Inflammatory macrophage treated with lipopolysaccharide for 4 hours (primary cell): ENCODE measurements at regions not wholly inside any gene's neighbourhood (a gene's known extent, or its start where the extent isn't known, plus 50 kb on each side); places are given as distances from the start of the nearest gene placed in this dataset.
"Not testable (repeated sequence)": the region's sequence is repeated elsewhere in the genome, so short reads cannot be mapped to it uniquely, and the experiment has no call there.

ENCODE experiments used
- DNase-seq: peaks from one replicate; pipeline ENCODE4 v3.0.0-alpha.2; 2020

- DNase-seq, result no peak
These were observed 76.1 kb downstream of the C9orf50 start for GRCh38 chr9:129544761-129545160.

DNA sequence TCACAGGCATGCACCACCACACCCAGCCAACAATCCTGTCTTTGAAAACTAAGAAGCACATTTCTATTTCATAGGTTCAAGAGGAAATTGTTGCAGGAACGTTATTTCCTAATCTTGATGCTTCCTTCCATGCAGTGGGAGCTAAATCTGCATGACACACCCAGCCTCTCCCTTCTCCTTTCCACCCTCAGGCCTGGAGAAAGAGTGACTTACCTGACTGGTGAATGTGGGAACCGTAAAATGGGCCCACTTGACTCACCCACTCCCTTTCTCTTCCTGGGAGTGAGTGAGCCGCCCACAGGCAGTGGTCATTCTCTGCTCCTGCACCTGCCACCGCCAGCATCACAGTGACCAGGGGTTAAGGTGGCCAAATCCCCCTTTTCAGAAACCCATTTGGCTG is 78.2 kb downstream of the C9orf50 start:
- peak; percentile 50 for DNase-seq

- DNase-seq, result no peak
These were observed 79.6 kb downstream of the C9orf50 start for GRCh38 chr9:129541270-129541669.

DNA sequence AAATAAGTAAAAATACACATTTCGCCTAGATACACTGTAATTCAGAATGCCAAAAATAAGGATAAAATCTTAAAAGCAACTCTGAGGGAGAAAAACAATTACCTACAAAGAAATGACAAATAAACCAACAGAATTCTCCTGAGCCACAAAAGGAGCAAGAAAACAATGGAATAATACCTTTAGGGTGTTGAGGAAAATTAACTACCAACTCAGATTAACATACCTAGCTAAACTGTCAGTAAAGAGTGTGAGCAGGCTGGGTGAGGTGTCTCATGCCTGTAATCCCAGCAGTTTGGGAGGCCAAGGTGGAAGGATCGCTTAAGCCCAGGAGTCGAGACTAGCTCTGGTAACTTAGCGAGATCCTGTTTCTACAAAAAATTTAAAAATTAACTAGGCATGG is 81.5 kb downstream of the C9orf50 start:
- no peak for DNase-seq

DNA sequence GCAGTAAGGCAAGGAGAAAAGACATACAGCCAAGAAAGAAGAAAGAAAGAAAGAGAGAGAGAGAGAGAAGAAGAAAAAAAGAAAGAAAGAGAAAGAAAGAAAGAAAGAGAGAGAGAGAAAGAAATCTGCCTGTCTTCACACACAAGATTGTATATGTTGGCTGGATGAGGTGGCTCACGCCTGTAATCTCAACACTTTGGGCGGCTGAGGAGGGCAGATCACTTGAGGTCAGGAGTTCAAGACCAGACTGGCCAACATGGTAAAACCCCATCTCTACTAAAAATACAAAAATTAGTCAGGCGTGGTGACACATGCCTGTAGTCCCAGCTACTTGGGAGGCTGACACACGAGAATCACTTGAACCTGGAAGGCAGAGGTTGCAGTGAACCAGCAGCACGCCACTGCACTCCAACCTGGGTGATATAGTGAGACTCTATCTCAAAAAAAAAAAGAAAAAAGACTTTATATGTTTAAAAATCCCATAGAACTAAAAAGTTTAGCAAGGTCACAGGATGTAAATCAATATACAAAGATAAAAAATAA is 89.0 kb downstream of the C9orf50 start:
- not testable (repeated sequence) for DNase-seq

DNA sequence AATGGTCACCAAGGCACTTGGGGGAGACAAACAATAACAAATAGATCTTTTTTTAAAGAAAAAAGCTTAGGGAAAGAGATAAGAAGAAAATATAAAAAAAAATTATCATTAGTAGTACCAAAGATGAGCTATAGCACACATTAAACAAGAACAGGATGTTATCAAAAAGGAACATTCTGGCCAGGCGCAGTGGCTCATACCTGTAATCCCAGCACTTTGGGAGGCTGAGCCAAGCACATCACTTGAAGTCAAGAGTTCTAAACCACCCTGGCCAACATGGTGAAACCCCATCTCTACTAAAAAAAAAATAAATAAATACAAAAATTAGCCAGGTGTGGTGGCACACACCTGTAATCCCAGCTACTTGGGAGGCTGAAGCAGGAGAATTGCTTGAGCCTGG is 92.9 kb downstream of the C9orf50 start:
- DNase-seq, result not testable (repeated sequence)

DNA sequence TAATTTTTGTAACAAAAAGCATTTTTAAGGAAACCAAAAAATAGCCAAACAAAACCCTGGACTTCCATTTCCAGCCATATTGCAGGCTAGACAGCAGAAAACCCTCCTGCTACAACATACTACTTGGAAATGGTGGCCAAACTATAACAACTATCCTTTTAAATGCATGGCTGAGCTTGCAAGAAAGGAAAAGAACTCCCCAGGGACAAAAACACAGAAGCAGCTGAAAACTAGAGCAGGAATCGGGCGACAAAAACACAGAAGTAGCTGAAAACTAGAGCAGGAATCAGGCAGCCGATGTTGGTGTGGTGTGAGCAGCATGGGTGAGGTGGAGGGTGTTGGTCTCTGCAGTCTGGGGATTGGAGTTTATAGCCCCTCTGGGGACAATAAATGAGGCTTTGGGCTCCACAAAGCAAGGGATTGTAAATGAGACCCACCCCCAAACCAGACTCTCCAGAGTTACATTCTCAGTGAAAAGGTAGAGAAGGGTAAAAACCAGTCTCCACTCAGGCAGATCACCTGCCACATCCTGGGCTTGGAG is 95.2 kb downstream of the C9orf50 start:
- no peak for DNase-seq

DNA sequence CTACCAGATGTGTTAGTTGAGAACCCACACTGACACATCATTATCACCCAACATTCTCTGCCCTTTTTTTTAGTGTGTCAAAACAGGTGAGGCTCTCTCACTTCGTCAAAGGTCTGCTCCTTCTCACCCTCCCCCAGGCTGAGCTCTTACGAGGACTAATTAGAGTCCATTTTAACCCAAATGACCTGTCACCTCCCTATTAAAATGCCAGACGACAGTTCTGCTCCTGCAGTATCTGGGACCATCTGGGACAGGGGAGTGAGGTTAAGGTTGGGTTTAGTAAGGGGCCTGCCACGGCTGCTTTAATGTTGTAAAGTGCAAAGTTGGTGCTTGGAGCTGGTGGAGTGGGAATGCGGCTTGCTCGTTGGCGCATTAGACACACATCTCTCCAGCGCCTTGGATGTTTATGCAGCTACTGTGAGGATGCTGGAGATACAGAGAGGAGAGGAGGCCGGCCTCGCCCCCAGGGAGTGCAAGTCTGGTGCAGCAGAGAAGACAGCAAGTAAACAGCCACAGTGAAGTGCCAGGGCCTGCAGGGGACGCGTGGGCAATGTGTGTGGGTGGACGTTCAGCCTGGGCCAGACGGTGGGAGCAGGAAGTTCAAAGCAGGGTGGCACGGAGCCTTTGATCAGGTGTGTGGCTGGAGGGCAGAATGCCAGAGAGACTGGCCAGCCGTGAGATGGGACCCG is 96.2 kb downstream of the C9orf50 start:
- DNase-seq, result no peak

GRCh38 chr9:129523943-129524581 is 96.8 kb downstream of the C9orf50 start:
- peak; percentile 40 for DNase-seq

GRCh38 chr9:129522351-129522750 is 98.5 kb downstream of the C9orf50 start:
- no peak for DNase-seq

DNA sequence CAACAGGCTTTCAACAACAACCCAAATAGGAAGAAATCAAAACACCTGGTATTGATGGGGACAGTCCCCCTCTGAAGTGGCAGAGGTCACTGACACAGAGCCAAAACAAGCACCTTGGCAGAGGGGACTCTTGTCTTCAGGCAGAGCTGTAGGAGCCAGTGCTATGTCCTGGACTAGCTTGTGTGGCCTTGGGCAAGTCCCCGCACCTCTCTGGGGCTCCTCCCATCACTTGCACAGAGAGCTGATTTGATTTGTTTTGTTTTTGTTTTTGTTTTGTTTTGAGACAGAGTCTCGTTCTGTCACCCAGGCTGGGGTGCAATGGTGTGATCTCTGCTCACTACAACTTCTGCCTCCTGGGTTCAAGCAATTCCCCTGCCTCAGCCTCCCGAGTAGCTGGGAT is 100.8 kb downstream of the C9orf50 start:
- no peak for DNase-seq

DNA sequence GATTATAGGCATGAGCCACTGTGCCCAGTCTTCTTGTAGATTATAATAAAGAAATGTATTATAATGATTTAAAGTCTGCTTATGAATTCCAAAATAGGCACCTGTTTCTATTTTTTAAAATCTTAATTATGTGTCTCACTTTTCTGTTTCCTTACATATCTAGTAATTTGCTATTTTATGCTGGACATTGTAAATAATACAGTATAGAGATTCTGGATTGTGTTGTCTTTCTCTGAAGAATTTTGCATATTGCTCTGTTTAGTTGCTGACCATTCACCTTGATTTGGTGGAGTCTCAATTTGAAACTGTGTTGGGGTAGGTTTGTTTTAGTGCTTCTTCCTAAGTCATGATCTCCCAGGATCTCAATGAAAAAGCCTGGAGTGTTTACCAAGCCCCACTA is 102.8 kb downstream of the C9orf50 start:
- no peak for DNase-seq

DNA sequence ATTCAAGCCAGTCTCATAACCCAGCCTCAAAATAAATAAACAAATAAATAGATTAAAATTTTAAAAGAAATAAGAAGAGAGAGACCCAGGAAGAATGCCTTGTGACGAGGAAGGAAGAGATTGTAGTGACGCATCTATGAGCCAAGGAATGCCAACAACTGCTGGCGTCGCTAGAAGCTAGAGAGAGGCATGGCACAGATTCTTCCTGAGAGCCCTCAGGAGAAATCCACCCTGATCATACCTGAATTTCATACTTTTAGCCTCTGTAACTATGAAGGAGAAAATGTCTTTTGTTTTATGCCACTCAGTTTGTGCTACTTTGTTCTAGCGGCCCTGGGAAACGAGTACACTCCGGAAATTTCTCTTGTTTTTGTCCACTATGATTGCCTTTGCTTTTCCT is 103.9 kb downstream of the C9orf50 start:
- DNase-seq, result no peak

- DNase-seq, result no peak
These were observed 106.0 kb downstream of the C9orf50 start for GRCh38 chr9:129514891-129515290.

DNA sequence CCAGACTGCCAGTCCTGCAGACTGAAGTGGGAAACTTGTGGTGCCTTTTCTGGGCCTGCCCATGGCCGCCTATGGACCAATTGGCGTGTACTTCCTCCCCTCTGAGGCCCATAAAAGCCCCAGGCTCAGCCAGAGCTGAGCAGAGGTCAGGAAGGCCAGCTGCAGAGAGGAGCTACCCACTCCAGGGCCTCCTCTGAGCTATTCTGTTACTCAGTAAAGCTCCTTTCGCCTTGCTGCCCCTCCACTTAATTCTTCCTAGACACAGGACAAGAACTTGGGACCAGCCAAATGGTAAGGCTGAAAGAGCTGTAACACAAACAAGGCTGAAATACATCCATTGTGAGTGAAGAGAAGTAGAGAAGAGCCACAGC is 106.4 kb downstream of the C9orf50 start:
- no peak for DNase-seq

- DNase-seq, result no peak
These were observed 106.9 kb downstream of the C9orf50 start for GRCh38 chr9:129513856-129514496.

- no peak for DNase-seq
These were observed 107.6 kb downstream of the C9orf50 start for GRCh38 chr9:129513282-129513681.

DNA sequence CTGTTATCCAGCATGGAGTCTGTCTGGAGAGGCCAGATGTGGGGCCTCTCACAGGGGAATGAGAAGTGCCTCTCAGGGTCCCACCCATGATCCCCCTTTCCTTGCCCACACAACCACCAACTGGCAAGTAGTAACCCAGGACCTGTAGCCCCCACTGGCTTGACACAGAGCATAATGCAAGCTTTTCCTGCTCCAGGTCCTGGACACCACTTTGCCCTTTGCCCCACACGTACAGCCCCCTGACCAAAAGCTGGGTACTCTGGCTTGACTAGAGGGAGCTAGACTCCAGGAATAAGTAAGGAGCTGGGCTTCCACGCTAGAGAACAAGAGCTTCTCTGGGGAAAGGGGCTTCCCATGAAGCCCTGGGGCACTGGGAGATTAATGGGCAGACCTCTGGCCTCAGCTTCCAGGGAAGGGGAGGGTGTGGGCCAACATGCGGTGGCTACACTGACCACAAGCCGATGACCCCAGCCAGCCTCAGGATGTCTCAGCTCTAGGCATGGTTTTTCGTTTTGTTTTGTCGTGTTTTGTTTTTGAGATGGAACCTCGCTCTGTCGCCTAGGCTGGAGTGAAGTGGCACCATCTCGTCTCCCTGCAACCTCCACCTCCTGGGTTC is 109.5 kb downstream of the C9orf50 start:
- DNase-seq, result no peak

- DNase-seq, result no peak
These were observed 111.4 kb downstream of the C9orf50 start for GRCh38 chr9:129509533-129509928.

DNA sequence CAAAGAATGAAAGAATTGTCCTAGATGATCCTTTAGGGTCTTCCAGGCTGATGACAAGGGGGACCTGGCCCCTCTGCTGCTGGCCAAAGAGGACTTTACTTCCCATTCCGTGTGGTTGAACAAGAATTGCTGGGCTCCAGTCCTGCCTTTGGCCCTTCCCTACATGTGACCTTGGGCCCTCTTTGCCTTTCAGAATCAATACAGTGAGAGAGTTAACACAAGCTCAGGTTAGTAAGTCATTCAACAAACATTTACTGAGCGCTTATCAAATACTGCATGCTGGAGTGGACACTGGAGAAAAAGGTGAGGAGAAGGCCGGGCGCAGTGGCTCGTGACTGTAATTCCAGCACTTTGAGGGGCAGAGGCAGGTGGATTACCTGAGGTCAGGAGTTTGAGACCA is 113.1 kb downstream of the C9orf50 start:
- DNase-seq, result no peak

GRCh38 chr9:129506892-129507291 is 114.0 kb downstream of the C9orf50 start:
- no peak for DNase-seq

DNA sequence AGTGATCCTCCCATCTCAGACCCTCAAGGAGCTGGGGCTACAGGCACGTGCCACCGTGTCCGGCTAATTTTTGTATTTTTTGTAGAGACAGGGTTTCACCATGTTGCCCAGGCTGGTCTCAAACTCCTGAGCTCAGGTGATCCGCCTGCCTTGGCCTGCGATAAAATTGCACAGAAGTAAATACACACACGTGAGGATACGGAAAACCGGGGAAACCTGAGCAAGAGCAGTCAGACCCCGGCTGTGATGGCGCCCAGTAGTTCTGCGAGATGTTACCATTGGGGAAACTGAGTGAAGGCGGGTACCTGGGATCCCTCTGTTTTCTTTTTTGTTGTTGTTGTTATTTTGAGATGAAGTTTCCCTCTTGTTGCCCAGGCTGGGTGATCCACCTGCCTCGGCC is 114.9 kb downstream of the C9orf50 start:
- no peak for DNase-seq

- no peak for DNase-seq
These were observed 115.5 kb downstream of the C9orf50 start for GRCh38 chr9:129505270-129505902.
